ENCODE measurements at regions not wholly inside any gene's neighbourhood (a gene's known extent, or its start where the extent isn't known, plus 50 kb on each side); places are given as distances from the start of the nearest gene placed in this dataset.

DNA sequence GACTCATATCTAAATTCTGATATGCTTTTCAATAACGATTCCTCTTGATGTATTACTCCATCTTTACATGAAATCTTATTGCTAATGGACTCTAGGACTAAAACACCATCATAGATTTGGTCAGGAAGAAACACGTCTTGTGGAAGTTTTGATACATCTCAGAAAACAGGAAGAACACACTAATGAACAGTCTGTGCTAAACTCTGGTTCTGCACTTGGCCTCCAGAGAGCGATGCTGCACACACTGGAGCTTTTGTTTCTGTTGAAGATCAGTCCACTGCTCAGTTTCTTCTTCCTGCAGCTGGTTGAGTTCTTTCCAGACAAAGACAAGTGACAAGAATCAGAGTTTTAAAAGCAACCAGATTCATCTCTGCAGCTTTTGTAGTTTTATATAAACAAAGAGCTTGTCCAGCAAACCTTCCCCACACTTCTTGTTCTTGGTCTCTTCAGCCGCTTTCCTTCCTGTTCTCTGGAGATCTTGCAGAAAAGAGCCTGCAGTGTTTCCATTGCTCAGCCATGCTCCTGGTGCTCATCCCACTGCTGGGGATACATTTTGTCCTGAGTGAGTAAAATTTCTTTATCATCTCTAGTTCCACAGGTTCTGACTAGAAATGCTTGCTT is 229.1 kb upstream of the OR4E1 start:
- TF ChIP-seq, protein P1, sequence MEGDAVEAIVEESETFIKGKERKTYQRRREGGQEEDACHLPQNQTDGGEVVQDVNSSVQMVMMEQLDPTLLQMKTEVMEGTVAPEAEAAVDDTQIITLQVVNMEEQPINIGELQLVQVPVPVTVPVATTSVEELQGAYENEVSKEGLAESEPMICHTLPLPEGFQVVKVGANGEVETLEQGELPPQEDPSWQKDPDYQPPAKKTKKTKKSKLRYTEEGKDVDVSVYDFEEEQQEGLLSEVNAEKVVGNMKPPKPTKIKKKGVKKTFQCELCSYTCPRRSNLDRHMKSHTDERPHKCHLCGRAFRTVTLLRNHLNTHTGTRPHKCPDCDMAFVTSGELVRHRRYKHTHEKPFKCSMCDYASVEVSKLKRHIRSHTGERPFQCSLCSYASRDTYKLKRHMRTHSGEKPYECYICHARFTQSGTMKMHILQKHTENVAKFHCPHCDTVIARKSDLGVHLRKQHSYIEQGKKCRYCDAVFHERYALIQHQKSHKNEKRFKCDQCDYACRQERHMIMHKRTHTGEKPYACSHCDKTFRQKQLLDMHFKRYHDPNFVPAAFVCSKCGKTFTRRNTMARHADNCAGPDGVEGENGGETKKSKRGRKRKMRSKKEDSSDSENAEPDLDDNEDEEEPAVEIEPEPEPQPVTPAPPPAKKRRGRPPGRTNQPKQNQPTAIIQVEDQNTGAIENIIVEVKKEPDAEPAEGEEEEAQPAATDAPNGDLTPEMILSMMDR (optimal IDR thresholded peaks at IDR 0.05 in 1 of 3, IDR thresholded peaks at IDR 0.05 in 1 of 3, conservative IDR thresholded peaks at IDR 0.05 in 1 of 3; ENCODE audit: extremely low read depth in 1 of 3, insufficient read depth in 2 of 3, low read length in 3 of 3), result peak in 2 of 3 experiments; percentile 0 to 35
- no peak for TF ChIP-seq EZH2 (IDR thresholded peaks at IDR 0.05; ENCODE audit: low read length)
